HEK293T (cell line): ENCODE measurements at regions not wholly inside any gene's neighbourhood (a gene's known extent, or its start where the extent isn't known, plus 50 kb on each side); places are given as distances from the start of the nearest gene placed in this dataset.

Experiments used
- BHLHE40 ChIP-seq: fragments of 450-650 bp; IDR thresholded peaks from 2 replicates; pipeline ENCODE4 v1.6.1; 2016; ENCODE audit warnings: mild to moderate bottlenecking, moderate library complexity, borderline replicate concordance
- CTBP1 ChIP-seq: fragments of 450-650 bp; IDR thresholded peaks from 2 replicates; pipeline ENCODE4 v1.6.1; 2016; ENCODE audit warnings: borderline replicate concordance
- SP1 ChIP-seq: fragments of 450-650 bp; IDR thresholded peaks from 2 replicates; pipeline ENCODE4 v1.6.1; 2017
- SUZ12 ChIP-seq: fragments of 450-650 bp; IDR thresholded peaks from 2 replicates; pipeline ENCODE4 v1.6.1; 2016; ENCODE audit warnings: mild to moderate bottlenecking

- TF ChIP-seq SP1 (no peak), BHLHE40 (no peak), CTBP1 (no peak), SUZ12 (no peak)
Measured at GRCh38 chr9:2568689-2569088, 52.9 kb upstream of the VLDLR start.
